OCI-LY1 (cell line): ENCODE measurements at regions not wholly inside any gene's neighbourhood (a gene's known extent, or its start where the extent isn't known, plus 50 kb on each side); places are given as distances from the start of the nearest gene placed in this dataset.

Source experiments
- H2AFZ ChIP-seq: fragments of 200-600 bp; sonication (generic), shearing (Covaris generic); 2 replicates; pipeline ENCODE4 v1.6.0; 2014; ENCODE audit warnings: antibody characterized with exemption, mild to moderate bottlenecking, low read length
- H3F3A ChIP-seq: fragments of 200-600 bp; sonication (generic), shearing (Covaris generic); 2 replicates; pipeline ENCODE4 v1.6.0; 2014; ENCODE audit warnings: mild to moderate bottlenecking, antibody characterized with exemption, low read length, moderate library complexity; ENCODE audit not compliant: insufficient read depth
- H3K27ac ChIP-seq: fragments of 200-600 bp; sonication (generic); 2 replicates; pipeline ENCODE4 v1.5.1; 2014; ENCODE audit warnings: low read length, mixed run types, mild to moderate bottlenecking, low read depth; ENCODE audit not compliant: poor library complexity, severe bottlenecking
- H3K27me3 ChIP-seq: fragments of 200-600 bp; sonication (generic); 2 replicates; pipeline ENCODE4 v1.6.0; 2014; ENCODE audit warnings: antibody characterized with exemption, mild to moderate bottlenecking, low read length, moderate library complexity; ENCODE audit not compliant: insufficient read depth
- H3K36me3 ChIP-seq: fragments of 200-600 bp; sonication (generic); 2 replicates; pipeline ENCODE4 v1.6.1; 2014; ENCODE audit warnings: mild to moderate bottlenecking, antibody characterized with exemption, low read length, moderate library complexity, mixed read lengths; ENCODE audit not compliant: insufficient read depth
- H3K4me1 ChIP-seq: fragments of 200-600 bp; sonication (generic); 2 replicates; pipeline ENCODE4 v1.5.1; 2014; ENCODE audit warnings: mild to moderate bottlenecking, low read length, moderate library complexity; ENCODE audit not compliant: insufficient read depth, severe bottlenecking
- H3K4me2 ChIP-seq: fragments of 200-600 bp; sonication (generic), shearing (Covaris generic); 2 replicates; pipeline ENCODE4 v1.6.1; 2014; ENCODE audit warnings: low read length
- H3K4me3 ChIP-seq: fragments of 200-600 bp; sonication (generic); 2 replicates; pipeline ENCODE4 v1.5.1; 2014; ENCODE audit warnings: low read length, low read depth, mild to moderate bottlenecking, mixed read lengths; ENCODE audit not compliant: poor library complexity, severe bottlenecking
- H3K79me2 ChIP-seq: fragments of 200-600 bp; shearing (Covaris generic); 2 replicates; pipeline ENCODE4 v1.6.1; 2016; ENCODE audit warnings: mixed run types, low read length, mixed read lengths; ENCODE audit not compliant: insufficient read depth
- H3K9ac ChIP-seq: fragments of 200-600 bp; sonication (generic), shearing (Covaris generic); 2 replicates; pipeline ENCODE4 v1.6.1; 2014; ENCODE audit warnings: mild to moderate bottlenecking, low read length, mixed read lengths
- H3K9me2 ChIP-seq: fragments of 200-600 bp; sonication (generic), shearing (Covaris generic); 2 replicates; pipeline ENCODE4 v1.6.1; 2014; ENCODE audit warnings: low read depth, mild to moderate bottlenecking, low read length, mixed read lengths
- H3K9me3 ChIP-seq: fragments of 200-600 bp; shearing (Covaris generic); 2 replicates; pipeline ENCODE4 v1.6.1; 2014; ENCODE audit warnings: low read length, mixed read lengths
- H4K20me1 ChIP-seq: fragments of 200-600 bp; sonication (generic), shearing (Covaris generic); 2 replicates; pipeline ENCODE4 v1.6.0; 2016; ENCODE audit warnings: mild to moderate bottlenecking, low read length; ENCODE audit not compliant: insufficient read depth
- CTCF ChIP-seq: fragments of 200-600 bp; sonication (generic), shearing (Covaris generic); IDR thresholded peaks from 2 replicates; pipeline ENCODE4 v1.5.1; 2017; ENCODE audit warnings: mild to moderate bottlenecking, antibody characterized with exemption, low read length, moderate library complexity, mixed read lengths
- EZH2 ChIP-seq: fragments of 200-600 bp; sonication (generic), shearing (Covaris generic); IDR thresholded peaks from 2 replicates; pipeline ENCODE4 v1.8.0; 2017; ENCODE audit warnings: borderline replicate concordance, mixed run types, mild to moderate bottlenecking, antibody characterized with exemption, low read length, moderate library complexity, mixed read lengths

DNA sequence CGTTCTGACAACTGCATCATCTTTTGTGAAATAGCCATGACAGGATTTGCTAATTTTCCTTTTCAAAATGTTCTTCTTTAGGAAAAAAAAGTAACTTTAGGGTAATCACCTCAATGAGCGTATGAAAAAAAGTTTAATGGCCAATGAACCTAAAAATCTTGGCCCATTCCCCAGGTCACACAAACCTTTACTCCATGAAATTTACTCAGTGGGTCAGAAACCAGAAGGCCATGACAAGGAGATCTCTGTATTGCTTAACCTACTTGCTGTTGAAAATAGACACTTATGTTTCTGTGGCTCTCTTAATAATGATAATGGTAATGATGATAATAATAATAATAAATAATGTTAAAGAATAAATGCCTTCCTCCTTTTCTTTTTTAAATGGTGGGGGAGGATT, 180.8 kb upstream of the IRX3 start:
- no peak overlapping the region for H3K4me3 ChIP-seq
- TF ChIP-seq EZH2 (no peak), CTCF (no peak)
- H3K9me2 ChIP-seq, result no peaks in the 10 kb centered on the region
- H3K27ac ChIP-seq, result no peak overlapping the region
- no peak overlapping the region for H2AFZ ChIP-seq
- H3K36me3 ChIP-seq, result no peaks in the 10 kb centered on the region
- no peak overlapping the region for H3K9ac ChIP-seq
- H3K4me1 ChIP-seq, result no peaks in the 10 kb centered on the region
- no peaks in the 10 kb centered on the region for H4K20me1 ChIP-seq
- no peaks in the 10 kb centered on the region for H3K9me3 ChIP-seq
- H3F3A ChIP-seq, result no peaks in the 10 kb centered on the region
- H3K79me2 ChIP-seq, result no peaks in the 10 kb centered on the region
- no peaks in the 10 kb centered on the region for H3K27me3 ChIP-seq
- no peak overlapping the region for H3K4me2 ChIP-seq

DNA sequence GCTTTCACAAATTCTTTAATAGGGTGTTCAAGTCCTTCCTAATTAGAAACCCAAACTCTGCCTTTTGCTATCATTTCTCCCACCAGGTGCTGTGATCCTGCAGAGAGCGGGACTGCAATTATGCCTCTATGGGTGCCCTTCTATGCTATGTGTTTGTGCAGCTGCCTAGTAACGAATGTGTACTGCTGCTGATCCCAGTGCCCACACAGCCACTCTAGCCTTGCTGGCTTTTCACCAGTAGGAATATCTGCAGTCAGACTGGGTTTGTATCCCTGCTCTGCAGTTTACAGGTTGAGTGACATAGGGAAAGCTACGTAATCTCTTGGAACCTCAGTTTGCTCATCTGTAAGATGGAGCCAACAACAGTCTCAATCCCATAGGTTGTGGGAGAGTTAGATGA, 179.6 kb upstream of the IRX3 start:
- no peaks in the 10 kb centered on the region for H4K20me1 ChIP-seq
- no peaks in the 10 kb centered on the region for H3K79me2 ChIP-seq
- H3K27ac ChIP-seq, result no peak overlapping the region
- no peak overlapping the region for H3K9ac ChIP-seq
- no peaks in the 10 kb centered on the region for H3K9me3 ChIP-seq
- H3K36me3 ChIP-seq, result no peaks in the 10 kb centered on the region
- H2AFZ ChIP-seq, result no peak overlapping the region
- no peak overlapping the region for H3K4me3 ChIP-seq
- no peaks in the 10 kb centered on the region for H3K4me1 ChIP-seq
- H3K9me2 ChIP-seq, result no peaks in the 10 kb centered on the region
- H3K4me2 ChIP-seq, result no peak overlapping the region
- H3K27me3 ChIP-seq, result no peaks in the 10 kb centered on the region
- TF ChIP-seq EZH2 (no peak), CTCF (no peak)
- H3F3A ChIP-seq, result no peaks in the 10 kb centered on the region

- no peak overlapping the region for H3K27ac ChIP-seq
- H3K79me2 ChIP-seq, result no peaks in the 10 kb centered on the region
- no peaks in the 10 kb centered on the region for H3K4me1 ChIP-seq
- no peaks in the 10 kb centered on the region for H3K36me3 ChIP-seq
- H3K4me3 ChIP-seq, result no peak overlapping the region
- H3K9me2 ChIP-seq, result no peaks in the 10 kb centered on the region
- TF ChIP-seq EZH2, result no peak
- TF ChIP-seq CTCF, result no peak
- H3K9me3 ChIP-seq, result no peaks in the 10 kb centered on the region
- H3K4me2 ChIP-seq, result no peak overlapping the region
- H4K20me1 ChIP-seq, result no peaks in the 10 kb centered on the region
- no peaks in the 10 kb centered on the region for H3K27me3 ChIP-seq
- H3F3A ChIP-seq, result no peaks in the 10 kb centered on the region
- no peak overlapping the region for H2AFZ ChIP-seq
- no peak overlapping the region for H3K9ac ChIP-seq
These were observed 178.5 kb upstream of the IRX3 start for GRCh38 chr16:54465063-54465462.
